ENCODE measurements at regions not wholly inside any gene's neighbourhood (a gene's known extent, or its start where the extent isn't known, plus 50 kb on each side); places are given as distances from the start of the nearest gene placed in this dataset.
"Not testable (repeated sequence)": the region's sequence is repeated elsewhere in the genome, so short reads cannot be mapped to it uniquely, and the experiment has no call there.

DNA sequence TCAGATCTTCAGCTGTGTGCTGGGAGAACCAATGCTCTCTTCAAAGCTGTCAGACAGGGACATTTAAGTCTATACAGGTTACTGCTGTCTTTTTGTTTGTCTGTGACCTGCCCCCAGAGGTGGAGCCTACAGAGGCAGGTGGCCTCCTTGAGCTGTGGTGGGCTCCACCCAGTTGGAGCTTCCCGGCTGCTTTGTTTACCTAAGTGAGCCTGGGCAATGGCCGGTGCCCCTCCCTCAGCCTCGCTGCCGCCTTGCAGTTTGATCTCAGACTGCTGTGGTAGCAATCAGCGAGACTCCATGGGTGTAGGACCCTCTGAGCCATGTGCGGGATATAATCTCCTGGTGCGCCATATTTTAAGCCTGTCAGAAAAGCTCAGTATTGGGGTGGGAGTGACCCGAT, 745.8 kb upstream of the POU3F2 start:
- TF ChIP-seq, protein P1, sequence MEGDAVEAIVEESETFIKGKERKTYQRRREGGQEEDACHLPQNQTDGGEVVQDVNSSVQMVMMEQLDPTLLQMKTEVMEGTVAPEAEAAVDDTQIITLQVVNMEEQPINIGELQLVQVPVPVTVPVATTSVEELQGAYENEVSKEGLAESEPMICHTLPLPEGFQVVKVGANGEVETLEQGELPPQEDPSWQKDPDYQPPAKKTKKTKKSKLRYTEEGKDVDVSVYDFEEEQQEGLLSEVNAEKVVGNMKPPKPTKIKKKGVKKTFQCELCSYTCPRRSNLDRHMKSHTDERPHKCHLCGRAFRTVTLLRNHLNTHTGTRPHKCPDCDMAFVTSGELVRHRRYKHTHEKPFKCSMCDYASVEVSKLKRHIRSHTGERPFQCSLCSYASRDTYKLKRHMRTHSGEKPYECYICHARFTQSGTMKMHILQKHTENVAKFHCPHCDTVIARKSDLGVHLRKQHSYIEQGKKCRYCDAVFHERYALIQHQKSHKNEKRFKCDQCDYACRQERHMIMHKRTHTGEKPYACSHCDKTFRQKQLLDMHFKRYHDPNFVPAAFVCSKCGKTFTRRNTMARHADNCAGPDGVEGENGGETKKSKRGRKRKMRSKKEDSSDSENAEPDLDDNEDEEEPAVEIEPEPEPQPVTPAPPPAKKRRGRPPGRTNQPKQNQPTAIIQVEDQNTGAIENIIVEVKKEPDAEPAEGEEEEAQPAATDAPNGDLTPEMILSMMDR (IDR thresholded peaks at IDR 0.05): not testable (repeated sequence)
- TF ChIP-seq EZH2, EZH2phosphoT487 (IDR thresholded peaks at IDR 0.05): not testable (repeated sequence)

Data from neural progenitor cell (in vitro differentiated cells).